ENCODE measurements at regions not wholly inside any gene's neighbourhood (a gene's known extent, or its start where the extent isn't known, plus 50 kb on each side); places are given as distances from the start of the nearest gene placed in this dataset.
"Not testable (repeated sequence)": the region's sequence is repeated elsewhere in the genome, so short reads cannot be mapped to it uniquely, and the experiment has no call there.

GRCh38 chr2:190005513-190005912 lies 57.0 kb downstream of the MSTN start:
- no peak for DNase-seq (ENCODE audit: low read depth)
- TF ChIP-seq CTCF (conservative IDR thresholded peaks at IDR 0.05; ENCODE audit: low read depth, low read length): no peak
- H3K4me3 ChIP-seq (ENCODE audit: low read depth, low read length): no peak overlapping the region

DNA sequence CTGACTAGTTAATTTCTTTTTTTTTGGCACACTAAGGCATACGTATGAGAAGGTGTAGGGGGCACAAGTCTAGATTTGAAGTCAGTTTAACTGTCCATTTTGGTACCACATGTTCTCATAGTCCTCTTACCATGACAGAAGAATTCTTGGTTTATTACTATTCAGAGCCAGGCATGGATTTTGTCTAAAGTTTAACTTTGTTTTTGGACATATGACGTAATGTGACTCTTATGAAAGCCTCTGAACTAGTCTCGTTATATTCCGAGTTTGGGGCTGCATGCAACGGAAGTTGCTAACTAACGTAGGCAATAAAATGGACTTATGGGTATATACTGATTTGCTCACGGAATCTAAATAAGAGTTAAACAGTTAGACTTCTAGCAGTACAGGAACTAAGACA lies 62.9 kb downstream of the MSTN start:
- no peak for TF ChIP-seq CTCF (conservative IDR thresholded peaks at IDR 0.05; ENCODE audit: low read depth, low read length)
- no peak for DNase-seq (ENCODE audit: low read depth)

DNA sequence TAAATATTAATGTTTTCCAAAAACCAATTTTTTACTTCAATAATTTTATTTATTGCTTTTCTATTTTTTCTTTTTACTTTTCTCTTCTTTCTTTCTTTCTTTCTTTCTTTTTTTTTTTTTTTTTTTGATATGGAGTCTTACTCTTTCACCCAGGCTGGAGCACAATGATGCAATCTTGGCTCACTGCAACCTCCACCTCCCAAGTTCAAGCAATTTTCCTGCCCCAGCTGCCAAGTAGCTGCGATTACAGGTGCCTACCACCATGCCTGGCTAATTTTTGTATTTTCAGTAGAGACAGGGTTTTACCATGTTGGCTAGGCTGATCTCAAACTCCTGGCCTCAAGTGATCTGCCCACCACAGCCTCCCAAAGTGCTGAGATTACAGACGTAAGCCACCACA lies 63.9 kb downstream of the MSTN start:
- DNase-seq (ENCODE audit: low read depth); H3K4me3 ChIP-seq (ENCODE audit: low read depth, low read length): not testable (repeated sequence)

More for the DNA sequence above, 62.9 kb downstream of the MSTN start:
- H3K4me3 ChIP-seq (ENCODE audit: low read depth, low read length): no peak overlapping the region

DNA sequence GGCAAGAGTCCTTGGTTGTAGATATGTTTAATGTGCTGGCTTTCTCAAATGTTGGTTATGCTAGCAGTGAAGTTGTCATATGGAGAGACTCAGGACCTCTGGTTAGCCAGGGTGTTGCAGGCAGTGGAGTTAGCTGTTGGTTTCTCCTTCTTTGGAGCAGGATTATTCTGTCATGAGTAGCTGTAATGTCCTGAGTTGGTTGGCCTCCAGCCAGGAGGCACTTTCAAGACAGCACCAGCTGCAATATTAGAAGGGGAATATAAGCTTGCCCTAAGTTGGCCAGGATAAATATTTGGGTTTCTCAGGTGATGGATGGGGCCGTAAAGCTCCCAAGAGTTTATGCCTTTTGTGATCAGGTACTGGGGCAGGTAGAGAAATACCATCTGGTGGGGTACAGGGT lies 65.5 kb downstream of the MSTN start:
- no peak overlapping the region for H3K4me3 ChIP-seq (ENCODE audit: low read depth, low read length)
- no peak for TF ChIP-seq CTCF (conservative IDR thresholded peaks at IDR 0.05; ENCODE audit: low read depth, low read length)
- DNase-seq (ENCODE audit: low read depth): no peak

DNA sequence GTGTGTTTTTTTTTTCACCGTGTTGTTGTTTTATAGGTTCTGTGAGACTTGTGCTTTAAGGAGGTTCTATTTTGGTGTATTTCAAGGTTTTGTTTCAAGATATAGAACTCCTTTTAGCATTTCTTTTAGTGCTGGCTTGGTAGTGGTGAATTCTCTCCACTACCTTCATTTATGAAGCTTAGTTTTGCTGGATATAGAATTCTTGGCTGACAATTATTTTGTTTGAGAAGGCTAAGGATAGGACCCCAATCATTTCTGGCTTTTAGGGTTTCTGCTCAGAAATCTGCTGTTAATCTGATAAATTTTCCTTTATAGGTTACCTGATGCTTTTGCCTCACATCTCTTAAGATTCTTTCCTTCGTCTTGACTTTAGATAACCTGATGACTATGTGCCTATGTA lies 66.8 kb downstream of the MSTN start:
- TF ChIP-seq CTCF (conservative IDR thresholded peaks at IDR 0.05; ENCODE audit: low read depth, low read length): no peak
- DNase-seq (ENCODE audit: low read depth): no peak
- H3K4me3 ChIP-seq (ENCODE audit: low read depth, low read length): no peak overlapping the region

GRCh38 chr2:189982780-189983394 lies 79.6 kb downstream of the MSTN start:
- H3K4me3 ChIP-seq (ENCODE audit: low read depth, low read length): no peak overlapping the region
- no peak for DNase-seq (ENCODE audit: low read depth)
- TF ChIP-seq CTCF (conservative IDR thresholded peaks at IDR 0.05; ENCODE audit: low read depth, low read length): peak; percentile 61

- no peak overlapping the region for H3K4me3 ChIP-seq (ENCODE audit: low read depth, low read length)
- DNase-seq (ENCODE audit: low read depth): no peak
- TF ChIP-seq CTCF (conservative IDR thresholded peaks at IDR 0.05; ENCODE audit: low read depth, low read length): no peak
Measured at GRCh38 chr2:189982087-189982486, 80.4 kb downstream of the MSTN start.

DNA sequence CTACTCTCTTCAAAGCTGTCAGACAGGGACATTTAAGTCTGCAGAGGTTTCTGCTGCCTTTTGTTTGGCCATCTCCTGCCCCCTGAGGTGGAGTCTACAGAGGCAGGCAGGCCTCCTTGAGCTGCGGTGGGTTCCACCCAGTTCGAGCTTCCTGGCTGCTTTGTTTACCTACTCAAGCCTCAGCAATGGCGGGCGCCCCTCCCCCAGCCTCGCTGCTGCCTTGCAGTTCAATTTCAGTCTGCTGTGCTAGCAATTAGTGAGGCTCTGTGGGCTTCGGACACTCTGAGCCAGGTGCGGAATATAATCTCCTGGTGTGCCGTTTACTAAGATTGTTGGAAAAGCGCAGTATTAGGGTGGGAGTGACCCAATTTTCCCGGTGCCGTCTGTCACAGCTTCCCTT lies 86.0 kb downstream of the MSTN start:
- not testable (repeated sequence) for H3K4me3 ChIP-seq (ENCODE audit: low read depth, low read length); DNase-seq (ENCODE audit: low read depth)

Measured in epithelial cell of proximal tubule (primary cell).